ENCODE measurements at regions not wholly inside any gene's neighbourhood (a gene's known extent, or its start where the extent isn't known, plus 50 kb on each side); places are given as distances from the start of the nearest gene placed in this dataset.
A peak's percentile ranks its signal among the peaks of the same experiment; 100 is the strongest.

- 97% methylated on average over 5 of the region's 5 CpGs for WGBS
- Histone ChIP-seq H3K27ac (ENCODE audit: low read depth in 1 of 2, low read length in 2 of 2) (peak overlapping the region in 1 of 2 donors; percentile 62), H3K9me3 (ENCODE audit: control insufficient read depth in 4 of 4, low read length in 3 of 4) (no peaks in the 10 kb centered on the region), H3K27me3 (ENCODE audit: control insufficient read depth in 4 of 4, insufficient read depth in 4 of 4, low read length in 3 of 4) (no peaks in the 10 kb centered on the region), H3K4me1 (ENCODE audit: control insufficient read depth in 4 of 4, insufficient read depth in 4 of 4, low read length in 3 of 4) (peaks cover 7 to 28% (median 17%) of the 10 kb centered on the region in 4 donors), H3K9ac (ENCODE audit: low read depth in 1 of 2, low read length in 2 of 2) (no peak overlapping the region), H3K36me3 (ENCODE audit: control insufficient read depth in 4 of 4, insufficient read depth in 3 of 4, low read depth in 1 of 4, low read length in 3 of 4) (peaks cover 0 to 20% (median 12%) of the 10 kb centered on the region in 4 donors), H3K4me3 (ENCODE audit: low read depth in 1 of 3, low read length in 3 of 3) (no peak overlapping the region)
- DNase-seq (ENCODE audit: low spot score) = no peak
- no peak for TF ChIP-seq ZBTB33 (IDR thresholded peaks at IDR 0.05)
- TF ChIP-seq EGR1 (IDR thresholded peaks at IDR 0.05; ENCODE audit: low read depth in 2 of 2) = no peak
- no peak for TF ChIP-seq HNF4A (conservative IDR thresholded peaks at IDR 0.05)
- no peak for TF ChIP-seq FOXA1 (IDR thresholded peaks at IDR 0.05)
- no peak for TF ChIP-seq MAX (IDR thresholded peaks at IDR 0.05)
- TF ChIP-seq JUND (IDR thresholded peaks at IDR 0.05) = no peak
- TF ChIP-seq REST (IDR thresholded peaks at IDR 0.05) = no peak
- no peak for TF ChIP-seq FOXA2 (IDR thresholded peaks at IDR 0.05)
- no peak for TF ChIP-seq RXRA (IDR thresholded peaks at IDR 0.05)
- TF ChIP-seq NR2F2 (IDR thresholded peaks at IDR 0.05) = no peak
- no peak for TF ChIP-seq SP1 (IDR thresholded peaks at IDR 0.05)
- no peak for TF ChIP-seq YY1 (IDR thresholded peaks at IDR 0.05)
- TF ChIP-seq RAD21 (IDR thresholded peaks at IDR 0.05) = no peak
- TF ChIP-seq HNF4G (IDR thresholded peaks at IDR 0.05) = no peak
- no peak for TF ChIP-seq TAF1 (conservative IDR thresholded peaks at IDR 0.05)
Observed at GRCh38 chr1:223006371-223006770, 136.7 kb downstream of the TLR5 start.

GRCh38 chr1:223006917-223007648 is 136.0 kb downstream of the TLR5 start:
- Histone ChIP-seq H3K9me3 (ENCODE audit: control insufficient read depth in 4 of 4, low read length in 3 of 4) (no peaks in the 10 kb centered on the region), H3K27me3 (ENCODE audit: control insufficient read depth in 4 of 4, insufficient read depth in 4 of 4, low read length in 3 of 4) (no peaks in the 10 kb centered on the region), H3K4me3 (ENCODE audit: low read depth in 1 of 3, low read length in 3 of 3) (peak overlapping the region in 1 of 3 donors; percentile 7), H3K36me3 (ENCODE audit: control insufficient read depth in 4 of 4, insufficient read depth in 3 of 4, low read depth in 1 of 4, low read length in 3 of 4) (peaks cover 0 to 20% (median 12%) of the 10 kb centered on the region in 4 donors), H3K27ac (ENCODE audit: low read depth in 1 of 2, low read length in 2 of 2) (peak overlapping the region; percentile 62 to 66), H3K4me1 (ENCODE audit: control insufficient read depth in 4 of 4, insufficient read depth in 4 of 4, low read length in 3 of 4) (peaks cover 5 to 28% (median 19%) of the 10 kb centered on the region in 4 donors), H3K9ac (ENCODE audit: low read depth in 1 of 2, low read length in 2 of 2) (peak overlapping the region in 1 of 2 donors; percentile 61)
- 33% methylated on average over 11 of the region's 11 CpGs for WGBS
- DNase-seq (ENCODE audit: low spot score) = no peak
- TF ChIP-seq RAD21 (IDR thresholded peaks at IDR 0.05) (peak; percentile 60 to 73), HNF4A (conservative IDR thresholded peaks at IDR 0.05) (peak; percentile 80 to 85), JUND (IDR thresholded peaks at IDR 0.05) (peak; percentile 72 to 78), HNF4G (IDR thresholded peaks at IDR 0.05) (peak; percentile 49), SP1 (IDR thresholded peaks at IDR 0.05) (peak; percentile 96), ZBTB33 (IDR thresholded peaks at IDR 0.05) (peak; percentile 83), FOXA2 (IDR thresholded peaks at IDR 0.05) (peak; percentile 84), GABPA (IDR thresholded peaks at IDR 0.05 in 1 of 2, conservative IDR thresholded peaks at IDR 0.05 in 1 of 2) (peak in 1 of 2 donors; percentile 72), RXRA (IDR thresholded peaks at IDR 0.05) (peak; percentile 99 to 100), ATF3 (IDR thresholded peaks at IDR 0.05) (peak; percentile 53), CTCF (IDR thresholded peaks at IDR 0.05; ENCODE audit: low read depth, low read length, missing input control) (no peak), EGR1 (IDR thresholded peaks at IDR 0.05; ENCODE audit: low read depth in 2 of 2) (peak in 1 of 2 donors; percentile 74), FOXA1 (IDR thresholded peaks at IDR 0.05) (peak; percentile 77), NR2F2 (IDR thresholded peaks at IDR 0.05) (peak; percentile 60), TAF1 (conservative IDR thresholded peaks at IDR 0.05) (peak; percentile 57), YY1 (IDR thresholded peaks at IDR 0.05) (peak; percentile 63)
